Trophoblast cell (in vitro differentiated cells and primary cell): ENCODE measurements at regions not wholly inside any gene's neighbourhood (a gene's known extent, or its start where the extent isn't known, plus 50 kb on each side); places are given as distances from the start of the nearest gene placed in this dataset.

Experiments
- DNase-seq, 2 donors: peaks; one replicate each; pipeline ENCODE4 v3.0.0-alpha.2; 2016
- H2AFZ ChIP-seq: 2 replicates; pipeline ENCODE4 v1.6.1; 2013; ENCODE audit warnings: low read length, moderate library complexity, mild to moderate bottlenecking; ENCODE audit not compliant: insufficient read depth, poor library complexity
- H2AK5ac ChIP-seq: 2 replicates; pipeline ENCODE4 v1.6.1; 2013; ENCODE audit warnings: mild to moderate bottlenecking, low read length
- H2BK120ac ChIP-seq: 2 replicates; pipeline ENCODE4 v1.6.1; 2013; ENCODE audit warnings: low read length, mild to moderate bottlenecking, moderate library complexity; ENCODE audit not compliant: insufficient read depth, poor library complexity
- H2BK12ac ChIP-seq: 2 replicates; pipeline ENCODE4 v1.6.1; 2013; ENCODE audit warnings: mild to moderate bottlenecking, low read length, moderate library complexity
- H2BK5ac ChIP-seq: 2 replicates; pipeline ENCODE4 v1.6.1; 2013; ENCODE audit warnings: low read length, low read depth, moderate library complexity, mild to moderate bottlenecking; ENCODE audit not compliant: poor library complexity
- H3K14ac ChIP-seq: 2 replicates; pipeline ENCODE4 v1.6.1; 2013; ENCODE audit warnings: mild to moderate bottlenecking, low read length
- H3K18ac ChIP-seq: 2 replicates; pipeline ENCODE4 v1.6.1; 2013; ENCODE audit warnings: mild to moderate bottlenecking, low read length
- H3K23ac ChIP-seq: 2 replicates; pipeline ENCODE4 v1.6.1; 2013; ENCODE audit warnings: low read length
- H3K27ac ChIP-seq: 2 replicates; pipeline ENCODE4 v1.5.1; 2013; ENCODE audit warnings: low read depth, mild to moderate bottlenecking, inconsistent platforms, low read length, moderate library complexity
- H3K27me3 ChIP-seq: 2 replicates; pipeline ENCODE4 v1.6.1; 2013; ENCODE audit warnings: inconsistent platforms, mild to moderate bottlenecking, low read length, moderate library complexity; ENCODE audit not compliant: insufficient read depth
- H3K36me3 ChIP-seq, 2 experiments: 1 replicate in 1 of 2; 2 replicates in 1 of 2; pipeline ENCODE4 v1.6.1; 2013; ENCODE audit warnings: low read length in 2 of 2, mild to moderate bottlenecking in 2 of 2, moderate library complexity in 1 of 2; ENCODE audit not compliant: insufficient read depth in 2 of 2, control insufficient read depth in 1 of 2
- H3K4ac ChIP-seq: 2 replicates; pipeline ENCODE4 v1.6.1; 2013; ENCODE audit warnings: low read depth, mild to moderate bottlenecking, low read length, moderate library complexity
- H3K4me1 ChIP-seq, 2 experiments: 1 replicate in 1 of 2; 2 replicates in 1 of 2; pipeline ENCODE4 v1.6.1; 2013; ENCODE audit warnings: low read length in 2 of 2, mild to moderate bottlenecking in 2 of 2, moderate library complexity in 1 of 2; ENCODE audit not compliant: insufficient read depth in 2 of 2, control insufficient read depth in 1 of 2
- H3K4me2 ChIP-seq: 2 replicates; pipeline ENCODE4 v1.6.1; 2013; ENCODE audit warnings: inconsistent platforms, mild to moderate bottlenecking, low read length, moderate library complexity
- H3K4me3 ChIP-seq: 2 replicates; pipeline ENCODE4 v1.5.1; 2013; ENCODE audit warnings: mild to moderate bottlenecking, low read depth, low read length, inconsistent platforms
- H3K79me1 ChIP-seq: one replicate; pipeline ENCODE4 v1.6.1; 2013; ENCODE audit warnings: low read length
- H3K79me2 ChIP-seq: 2 replicates; pipeline ENCODE4 v1.6.1; 2013; ENCODE audit warnings: low read length, mild to moderate bottlenecking; ENCODE audit not compliant: control insufficient read depth, insufficient read depth, poor library complexity
- H3K9ac ChIP-seq: 2 replicates; pipeline ENCODE4 v1.6.1; 2013; ENCODE audit warnings: mild to moderate bottlenecking, low read length
- H3K9me3 ChIP-seq: 2 replicates; pipeline ENCODE4 v1.6.1; 2013; ENCODE audit warnings: low read depth, mild to moderate bottlenecking, control low read depth, inconsistent platforms, low read length; ENCODE audit not compliant: insufficient read depth
- H4K12ac ChIP-seq: 2 replicates; pipeline ENCODE4 v1.6.1; 2013; ENCODE audit warnings: low read depth, mild to moderate bottlenecking, low read length, moderate library complexity
- H4K8ac ChIP-seq: 2 replicates; pipeline ENCODE4 v1.6.1; 2013; ENCODE audit warnings: low read depth, mild to moderate bottlenecking, low read length, moderate library complexity
- H4K91ac ChIP-seq: one replicate; pipeline ENCODE4 v1.6.1; 2013; ENCODE audit warnings: low read depth, mild to moderate bottlenecking, low read length, moderate library complexity
- WGBS: extraction: QIAGEN DNeasy Blood & Tissue Kit; methylation state at CpG from one replicate; pipeline ENCODE4 v1.1.7; 2013; ENCODE audit warnings: missing lambda C conversion rate; ENCODE audit not compliant: insufficient read length, insufficient coverage; ENCODE audit errors: extremely low coverage; 5-methylcytosine and 5-hydroxymethylcytosine counted together

GRCh38 chr16:49060728-49061127 lies 220.9 kb downstream of the CBLN1 start:
- no peak for DNase-seq
- no peak overlapping the region for H2AK5ac ChIP-seq
- no peak overlapping the region for H3K27ac ChIP-seq
- H3K27me3 ChIP-seq = no peaks in the 10 kb centered on the region
- no peaks in the 10 kb centered on the region for H3K79me2 ChIP-seq
- WGBS = no CpG with 5 or more reads among the region's 2 CpGs
- no peak overlapping the region for H4K12ac ChIP-seq
- H3K4me1 ChIP-seq = no peaks in the 10 kb centered on the region
- no peaks in the 10 kb centered on the region for H3K36me3 ChIP-seq
- no peak overlapping the region for H3K4me3 ChIP-seq
- H2BK12ac ChIP-seq = no peak overlapping the region
- no peak overlapping the region for H3K18ac ChIP-seq
- no peak overlapping the region for H2BK120ac ChIP-seq
- H3K4me2 ChIP-seq = no peak overlapping the region
- no peak overlapping the region for H2AFZ ChIP-seq
- H2BK5ac ChIP-seq = no peak overlapping the region
- H3K9me3 ChIP-seq = no peaks in the 10 kb centered on the region
- H3K23ac ChIP-seq = no peak overlapping the region
- no peak overlapping the region for H3K9ac ChIP-seq
- no peak overlapping the region for H3K4ac ChIP-seq
- H3K14ac ChIP-seq = no peak overlapping the region
- no peaks in the 10 kb centered on the region for H3K79me1 ChIP-seq
- no peak overlapping the region for H4K8ac ChIP-seq
- H4K91ac ChIP-seq = no peak overlapping the region

- H2BK5ac ChIP-seq = no peak overlapping the region
- H2AFZ ChIP-seq = no peak overlapping the region
- H2AK5ac ChIP-seq = no peak overlapping the region
- H3K18ac ChIP-seq = no peak overlapping the region
- no peak overlapping the region for H2BK120ac ChIP-seq
- H3K79me2 ChIP-seq = no peaks in the 10 kb centered on the region
- H3K9me3 ChIP-seq = no peaks in the 10 kb centered on the region
- no peaks in the 10 kb centered on the region for H3K36me3 ChIP-seq
- H3K27ac ChIP-seq = no peak overlapping the region
- no peak overlapping the region for H3K4me3 ChIP-seq
- H4K91ac ChIP-seq = no peak overlapping the region
- H3K23ac ChIP-seq = no peak overlapping the region
- H2BK12ac ChIP-seq = no peak overlapping the region
- H3K27me3 ChIP-seq = no peaks in the 10 kb centered on the region
- no peaks in the 10 kb centered on the region for H3K79me1 ChIP-seq
- DNase-seq = no peak
- H4K12ac ChIP-seq = no peak overlapping the region
- WGBS = no CpG with 5 or more reads among the region's 2 CpGs
- H3K14ac ChIP-seq = no peak overlapping the region
- H3K4me2 ChIP-seq = no peak overlapping the region
- no peak overlapping the region for H3K9ac ChIP-seq
- H3K4me1 ChIP-seq = no peaks in the 10 kb centered on the region
- H4K8ac ChIP-seq = no peak overlapping the region
- no peak overlapping the region for H3K4ac ChIP-seq
Measured at GRCh38 chr16:49058382-49058781, 223.3 kb downstream of the CBLN1 start.

GRCh38 chr16:49057936-49058335 lies 223.7 kb downstream of the CBLN1 start:
- no peak overlapping the region for H3K4ac ChIP-seq
- H3K23ac ChIP-seq = no peak overlapping the region
- H2AK5ac ChIP-seq = no peak overlapping the region
- no peak overlapping the region for H2AFZ ChIP-seq
- H3K79me1 ChIP-seq = no peaks in the 10 kb centered on the region
- no peaks in the 10 kb centered on the region for H3K27me3 ChIP-seq
- no peak overlapping the region for H4K8ac ChIP-seq
- no peak overlapping the region for H3K18ac ChIP-seq
- DNase-seq = no peak
- H3K27ac ChIP-seq = no peak overlapping the region
- no CpG with 5 or more reads among the region's 4 CpGs for WGBS
- H4K91ac ChIP-seq = no peak overlapping the region
- H3K14ac ChIP-seq = no peak overlapping the region
- H3K9me3 ChIP-seq = no peaks in the 10 kb centered on the region
- H3K4me3 ChIP-seq = no peak overlapping the region
- no peaks in the 10 kb centered on the region for H3K79me2 ChIP-seq
- H3K4me1 ChIP-seq = no peaks in the 10 kb centered on the region
- H2BK5ac ChIP-seq = no peak overlapping the region
- no peaks in the 10 kb centered on the region for H3K36me3 ChIP-seq
- no peak overlapping the region for H2BK120ac ChIP-seq
- no peak overlapping the region for H4K12ac ChIP-seq
- H3K9ac ChIP-seq = no peak overlapping the region
- H2BK12ac ChIP-seq = no peak overlapping the region
- no peak overlapping the region for H3K4me2 ChIP-seq

- no peaks in the 10 kb centered on the region for H3K79me2 ChIP-seq
- H4K91ac ChIP-seq = no peak overlapping the region
- WGBS = no CpG with 5 or more reads among the region's 2 CpGs
- no peaks in the 10 kb centered on the region for H3K4me1 ChIP-seq
- H2BK120ac ChIP-seq = no peak overlapping the region
- no peaks in the 10 kb centered on the region for H3K79me1 ChIP-seq
- DNase-seq = no peak
- H4K12ac ChIP-seq = no peak overlapping the region
- H3K9ac ChIP-seq = no peak overlapping the region
- H3K4me2 ChIP-seq = no peak overlapping the region
- H3K9me3 ChIP-seq = no peaks in the 10 kb centered on the region
- H3K14ac ChIP-seq = no peak overlapping the region
- no peak overlapping the region for H2BK5ac ChIP-seq
- no peak overlapping the region for H2AFZ ChIP-seq
- no peak overlapping the region for H3K23ac ChIP-seq
- H3K4ac ChIP-seq = no peak overlapping the region
- no peaks in the 10 kb centered on the region for H3K36me3 ChIP-seq
- no peak overlapping the region for H3K4me3 ChIP-seq
- no peak overlapping the region for H2BK12ac ChIP-seq
- H2AK5ac ChIP-seq = no peak overlapping the region
- H3K27ac ChIP-seq = no peak overlapping the region
- H4K8ac ChIP-seq = no peak overlapping the region
- no peak overlapping the region for H3K18ac ChIP-seq
- H3K27me3 ChIP-seq = no peaks in the 10 kb centered on the region
Measured at GRCh38 chr16:49057391-49057790, 224.2 kb downstream of the CBLN1 start.
